AG10803 (cell line): ENCODE measurements at regions not wholly inside any gene's neighbourhood (a gene's known extent, or its start where the extent isn't known, plus 50 kb on each side); places are given as distances from the start of the nearest gene placed in this dataset.
"Not testable (repeated sequence)": the region's sequence is repeated elsewhere in the genome, so short reads cannot be mapped to it uniquely, and the experiment has no call there.

Experiments used
- DNase-seq: peaks from one replicate; pipeline ENCODE4 v3.0.0; 2010; ENCODE audit warnings: low read depth
- H3K4me3 ChIP-seq: 2 replicates; pipeline ENCODE4 v1.5.1; 2011; ENCODE audit warnings: mild to moderate bottlenecking, low read length, control low read depth
- TF ChIP-seq, protein P1 (sequence below): conservative IDR thresholded peaks from 2 replicates; pipeline ENCODE4 v1.5.1; 2011; ENCODE audit warnings: mild to moderate bottlenecking, low read length, control low read depth, inconsistent platforms

DNA sequence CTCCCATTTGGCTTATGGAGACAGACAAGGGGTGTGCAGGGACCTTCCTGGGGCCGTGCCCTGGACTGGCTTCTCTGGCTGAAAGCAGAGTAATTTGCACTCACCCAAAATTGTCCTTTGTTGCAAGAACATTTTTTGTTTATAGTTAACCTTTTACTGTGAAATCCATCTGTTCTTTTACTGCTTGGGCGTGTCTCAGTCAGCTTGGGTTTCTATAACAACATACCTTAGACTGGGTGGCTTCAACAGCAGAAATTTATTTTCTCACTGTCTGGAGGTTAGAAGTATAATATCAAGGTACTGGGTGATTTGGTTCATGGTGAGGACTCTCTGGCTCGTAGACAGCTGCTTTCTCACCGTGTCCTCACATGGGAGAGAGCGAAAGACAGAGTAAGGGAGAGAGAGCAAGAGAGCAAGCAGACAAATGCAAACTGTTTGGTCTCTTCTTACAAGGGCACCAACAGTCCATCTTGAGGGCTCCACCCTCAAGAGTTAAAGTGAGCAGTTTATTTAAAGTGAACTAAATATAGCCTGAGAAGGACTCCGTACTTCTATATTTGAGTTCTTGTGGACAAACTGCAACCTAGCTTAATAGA lies 131.0 kb upstream of the NPY start:
- TF ChIP-seq, protein P1, sequence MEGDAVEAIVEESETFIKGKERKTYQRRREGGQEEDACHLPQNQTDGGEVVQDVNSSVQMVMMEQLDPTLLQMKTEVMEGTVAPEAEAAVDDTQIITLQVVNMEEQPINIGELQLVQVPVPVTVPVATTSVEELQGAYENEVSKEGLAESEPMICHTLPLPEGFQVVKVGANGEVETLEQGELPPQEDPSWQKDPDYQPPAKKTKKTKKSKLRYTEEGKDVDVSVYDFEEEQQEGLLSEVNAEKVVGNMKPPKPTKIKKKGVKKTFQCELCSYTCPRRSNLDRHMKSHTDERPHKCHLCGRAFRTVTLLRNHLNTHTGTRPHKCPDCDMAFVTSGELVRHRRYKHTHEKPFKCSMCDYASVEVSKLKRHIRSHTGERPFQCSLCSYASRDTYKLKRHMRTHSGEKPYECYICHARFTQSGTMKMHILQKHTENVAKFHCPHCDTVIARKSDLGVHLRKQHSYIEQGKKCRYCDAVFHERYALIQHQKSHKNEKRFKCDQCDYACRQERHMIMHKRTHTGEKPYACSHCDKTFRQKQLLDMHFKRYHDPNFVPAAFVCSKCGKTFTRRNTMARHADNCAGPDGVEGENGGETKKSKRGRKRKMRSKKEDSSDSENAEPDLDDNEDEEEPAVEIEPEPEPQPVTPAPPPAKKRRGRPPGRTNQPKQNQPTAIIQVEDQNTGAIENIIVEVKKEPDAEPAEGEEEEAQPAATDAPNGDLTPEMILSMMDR, result no peak
- no peak for DNase-seq

DNA sequence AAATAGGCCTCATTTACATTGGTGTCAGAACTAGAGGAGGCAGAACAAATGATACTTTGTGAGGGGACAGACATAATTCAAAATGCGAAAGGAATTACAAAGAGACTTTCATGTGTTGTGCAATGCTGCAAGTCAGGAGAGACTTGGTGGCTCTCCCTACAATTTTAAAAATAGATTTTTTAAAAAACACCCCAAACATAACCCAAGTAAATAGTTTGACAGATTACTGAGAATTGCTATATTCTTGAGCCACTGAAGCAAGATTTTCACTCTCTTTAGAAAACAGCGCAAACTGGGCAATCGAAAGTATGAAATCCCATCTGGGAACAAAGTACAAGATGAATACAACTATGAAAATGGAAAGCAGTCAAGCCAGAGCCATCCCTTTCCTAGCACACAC lies 126.3 kb upstream of the NPY start:
- no peak for DNase-seq
- H3K4me3 ChIP-seq, result no peak overlapping the region
- TF ChIP-seq, protein P1, result no peak

More for the DNA sequence above, 131.0 kb upstream of the NPY start:
- H3K4me3 ChIP-seq, result no peak overlapping the region

DNA sequence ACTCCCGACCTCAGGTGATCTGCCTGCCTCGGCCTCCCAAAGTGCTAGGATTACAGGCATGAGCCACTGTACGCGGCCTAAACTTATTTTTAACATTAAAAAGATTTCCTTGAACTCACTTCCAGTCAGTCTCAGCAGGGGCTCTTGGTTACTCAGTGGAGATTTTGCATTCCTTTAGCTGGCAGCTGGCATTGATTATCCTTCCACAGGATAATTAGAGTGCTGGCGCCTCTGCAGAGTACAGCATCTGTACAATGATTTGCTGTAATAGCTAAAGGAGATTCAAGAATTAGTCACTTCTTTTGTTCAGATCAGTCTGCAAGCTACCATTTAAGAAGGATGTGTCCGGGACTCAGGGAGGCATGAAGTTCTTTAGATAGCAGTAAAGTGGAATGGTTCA lies 125.0 kb upstream of the NPY start:
- TF ChIP-seq, protein P1, result no peak
- peak; percentile 63 for DNase-seq
- H3K4me3 ChIP-seq, result no peak overlapping the region

DNA sequence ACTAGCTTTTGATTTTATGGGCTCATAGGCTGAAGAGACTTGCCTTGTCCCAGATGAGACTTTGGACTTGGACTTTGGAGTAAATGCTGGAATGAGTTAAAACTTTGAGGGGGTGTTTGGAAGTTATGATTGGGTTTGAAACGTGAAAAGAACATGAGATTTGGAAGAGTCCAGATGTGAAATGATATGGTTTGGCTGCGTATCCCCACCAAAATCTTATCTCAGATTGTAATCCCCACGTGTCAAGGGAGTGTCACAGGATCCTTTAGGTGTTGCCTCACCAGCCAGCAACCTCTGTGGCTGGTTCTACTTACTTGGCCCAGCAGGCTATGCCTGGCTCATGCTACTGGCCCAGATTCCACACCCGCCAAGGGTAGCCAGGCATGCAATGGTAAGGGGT lies 119.6 kb upstream of the NPY start:
- DNase-seq, result no peak
- TF ChIP-seq, protein P1, result no peak
- H3K4me3 ChIP-seq, result no peak overlapping the region

DNA sequence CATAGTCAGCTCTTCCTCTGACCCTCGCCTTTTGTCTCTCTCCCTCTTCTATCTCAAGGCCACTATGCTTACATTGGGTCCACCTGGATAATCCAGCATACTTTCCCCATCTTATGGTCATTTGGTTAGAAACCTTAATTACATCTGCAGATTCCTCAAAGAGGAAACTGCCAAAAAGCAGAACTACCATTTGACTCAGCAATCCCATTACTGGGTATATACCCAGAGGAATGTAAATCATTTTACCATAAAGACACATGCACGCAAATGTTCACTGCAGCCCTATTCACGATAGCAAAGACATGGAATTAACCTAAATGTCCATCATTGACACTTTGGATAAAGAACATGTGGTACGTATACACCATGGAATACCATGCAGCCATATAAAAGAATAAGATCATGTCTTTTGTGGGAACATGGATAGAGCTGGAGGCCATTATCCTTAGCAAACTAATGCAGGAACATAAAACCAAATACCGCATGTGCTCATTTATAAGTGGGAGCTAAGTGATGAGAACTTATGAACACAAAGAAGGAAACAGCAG lies 114.8 kb upstream of the NPY start:
- DNase-seq, result no peak
- no peak overlapping the region for H3K4me3 ChIP-seq
- TF ChIP-seq, protein P1, result no peak

DNA sequence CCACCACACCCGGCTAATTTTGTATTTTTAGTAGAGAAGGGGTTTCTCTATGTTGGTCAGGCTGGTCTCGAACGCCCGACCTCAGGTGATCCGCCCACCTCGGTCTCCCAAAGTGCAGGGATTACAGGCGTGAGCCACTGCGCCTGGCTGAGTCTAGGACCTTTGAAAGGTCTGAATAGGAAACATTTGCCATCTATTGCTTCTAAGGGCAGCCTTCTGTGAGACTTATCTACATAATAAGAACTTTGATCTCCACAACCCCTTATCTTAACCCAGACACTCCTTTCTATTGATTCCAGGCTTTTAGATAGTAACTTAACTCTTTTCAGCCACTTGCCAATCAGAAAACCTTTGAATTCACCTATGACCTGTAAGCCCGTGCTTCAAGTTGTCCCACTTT lies 112.0 kb upstream of the NPY start:
- not testable (repeated sequence) for DNase-seq, H3K4me3 ChIP-seq

DNA sequence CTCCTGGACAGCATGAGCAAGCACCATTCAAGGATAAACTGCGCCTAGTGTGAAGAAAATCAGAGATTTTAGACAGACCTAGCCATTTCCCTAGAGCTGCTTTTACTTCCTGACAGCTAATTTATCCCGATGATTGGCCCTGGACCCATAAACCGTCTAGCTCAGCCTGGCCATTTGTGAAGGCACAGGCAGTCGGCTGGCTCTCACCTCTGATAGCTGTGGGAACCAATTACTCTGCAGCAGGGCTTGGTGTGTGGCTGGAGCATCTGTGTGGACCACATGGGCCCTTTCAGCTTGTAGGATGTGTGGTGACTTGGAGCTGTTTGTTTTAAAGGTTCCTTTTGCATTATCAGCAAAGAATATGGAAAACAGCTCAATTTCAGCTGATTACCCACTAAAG lies 111.1 kb upstream of the NPY start:
- H3K4me3 ChIP-seq, result no peak overlapping the region
- TF ChIP-seq, protein P1, result no peak
- no peak for DNase-seq
